HG03521 (cell line): ENCODE measurements at regions not wholly inside any gene's neighbourhood (a gene's known extent, or its start where the extent isn't known, plus 50 kb on each side); places are given as distances from the start of the nearest gene placed in this dataset.
"Not testable (repeated sequence)": the region's sequence is repeated elsewhere in the genome, so short reads cannot be mapped to it uniquely, and the experiment has no call there.

Experiments used
- ATAC-seq: cut with Tn5 transposase; IDR thresholded peaks from one replicate; pipeline ENCODE4 v1.9.1; 2021; ENCODE audit warnings: mild to moderate bottlenecking, moderate library complexity; ENCODE audit not compliant: unreplicated experiment

DNA sequence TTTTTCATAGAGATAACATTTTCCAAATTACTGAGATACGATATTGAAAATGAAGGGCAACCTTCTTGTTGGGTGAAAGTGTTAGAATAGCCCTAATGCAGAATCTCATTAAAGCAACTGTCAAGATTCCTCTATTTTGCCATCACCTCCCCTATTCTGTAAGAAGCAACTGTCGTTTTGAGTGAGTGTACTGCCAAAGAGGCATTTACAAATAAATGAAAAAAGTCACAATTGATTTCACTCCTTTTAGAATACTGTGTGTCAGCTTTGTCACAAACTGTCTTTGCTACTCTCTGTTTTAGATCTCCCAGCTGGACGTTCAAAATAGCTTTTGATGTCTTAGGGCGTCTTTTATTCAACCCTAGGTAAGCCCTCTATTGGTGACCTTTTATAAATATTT, 322.8 kb upstream of the NAALADL2 start:
- no peak for ATAC-seq

DNA sequence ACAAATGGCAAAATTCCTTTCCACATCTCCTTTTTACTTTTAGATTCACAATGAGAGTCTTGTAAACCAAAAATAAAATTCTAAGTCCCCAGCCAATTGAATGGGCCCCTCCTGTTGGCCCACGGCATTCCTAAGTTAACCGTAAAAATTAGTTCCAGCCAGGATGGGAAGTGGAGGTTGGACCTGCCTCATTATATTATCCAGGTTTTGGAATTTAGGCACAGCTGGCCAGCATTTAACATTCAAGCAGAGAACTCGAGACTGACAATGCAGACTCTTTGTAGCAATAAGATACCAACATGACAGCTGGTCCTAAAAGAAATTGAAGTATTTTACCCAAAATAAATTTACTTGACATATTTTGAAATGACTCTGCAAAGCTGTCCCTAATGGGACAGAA, 321.0 kb upstream of the NAALADL2 start:
- no peak for ATAC-seq

DNA sequence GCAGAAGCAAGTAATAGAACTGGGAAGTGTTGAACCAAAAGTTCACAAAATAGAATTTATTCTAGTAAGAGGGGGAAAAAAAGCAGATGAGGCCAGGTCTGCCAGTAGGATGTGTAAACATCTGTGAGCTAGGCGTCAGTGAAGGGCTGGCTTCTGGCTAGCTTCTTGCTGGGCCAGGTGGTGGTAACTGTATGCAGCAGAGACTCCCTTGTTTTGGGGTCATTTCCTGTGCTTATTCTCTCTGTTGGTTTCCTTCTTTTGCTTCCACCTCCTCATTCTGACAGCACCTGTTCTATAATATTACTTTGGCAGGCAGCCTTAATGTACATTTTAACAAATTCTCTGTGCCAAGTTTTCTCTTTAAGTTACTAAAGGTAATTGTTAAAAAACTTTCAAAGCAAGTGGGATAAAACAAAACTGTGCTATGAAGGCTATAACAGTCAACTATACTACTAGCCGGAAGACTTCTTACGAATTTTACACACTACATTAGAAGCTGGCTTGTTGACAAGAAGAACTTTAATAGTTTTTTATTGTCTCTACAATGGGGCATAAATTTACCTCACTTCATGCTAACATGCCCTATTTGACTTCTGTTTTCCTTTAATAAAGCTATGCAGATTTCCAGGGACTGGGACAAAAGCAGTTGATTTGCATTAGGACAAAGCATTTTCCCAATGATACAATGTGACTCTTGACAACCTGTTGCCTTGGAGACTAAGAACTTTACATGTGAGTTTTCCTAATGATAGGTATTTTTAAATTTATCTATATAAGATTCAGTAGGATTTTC, 318.8 kb upstream of the NAALADL2 start:
- ATAC-seq = no peak

DNA sequence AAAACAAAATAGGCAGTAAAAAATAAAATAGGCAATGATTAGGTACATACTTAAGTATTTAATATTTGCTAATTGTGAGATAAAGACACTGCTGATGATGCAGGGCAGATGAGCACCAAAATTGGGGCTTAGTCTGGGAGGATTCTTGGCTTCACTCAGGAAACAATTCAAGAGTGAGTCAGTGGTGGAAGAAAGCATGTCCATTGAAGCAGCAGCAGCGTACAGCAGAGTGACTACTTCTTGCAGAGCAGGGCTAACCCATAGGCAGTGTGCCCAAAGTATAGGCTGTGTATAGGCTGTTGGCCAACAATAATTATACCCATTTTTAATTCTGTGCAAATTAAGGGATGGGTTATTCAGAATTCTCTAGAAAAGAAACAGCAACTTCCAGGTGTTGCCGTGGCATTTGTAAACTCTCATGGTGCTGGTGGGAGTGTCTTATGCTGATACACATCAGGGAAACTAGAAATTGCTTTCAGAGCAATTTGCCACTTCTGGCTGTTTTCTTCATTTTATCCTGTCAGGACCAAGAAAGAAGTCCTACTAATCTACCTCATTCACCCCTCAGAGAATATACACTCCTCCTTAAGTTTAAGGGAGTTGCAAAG, 317.3 kb upstream of the NAALADL2 start:
- ATAC-seq = no peak

DNA sequence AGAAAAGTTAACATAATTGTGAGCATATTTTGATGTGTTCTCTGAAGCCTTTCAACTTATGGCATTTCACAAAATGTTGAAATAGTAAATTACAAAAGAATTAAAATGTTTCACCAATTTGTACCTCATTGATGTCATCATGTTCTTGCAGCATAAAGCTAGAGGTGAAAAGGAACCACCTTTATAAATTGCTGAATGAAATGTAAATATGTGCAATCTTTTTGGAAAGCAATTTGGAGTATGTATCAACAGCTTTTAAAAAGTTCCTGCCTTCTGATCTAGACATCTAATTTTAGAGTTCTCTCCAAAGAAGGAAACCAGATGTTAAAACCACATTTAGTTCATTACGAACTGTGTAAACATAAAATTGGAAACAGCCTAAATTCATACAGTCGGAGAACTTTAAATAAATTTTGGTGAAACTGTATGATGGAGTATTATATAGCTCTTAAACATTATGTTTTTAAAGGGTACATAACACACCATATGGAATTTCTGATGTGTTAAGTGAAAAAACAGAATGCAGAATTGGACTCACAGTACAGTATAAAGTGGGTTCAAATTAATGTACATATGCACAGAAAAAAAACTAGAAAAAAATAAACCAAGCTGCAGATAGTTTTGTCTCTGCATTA, 311.2 kb upstream of the NAALADL2 start:
- ATAC-seq = no peak

DNA sequence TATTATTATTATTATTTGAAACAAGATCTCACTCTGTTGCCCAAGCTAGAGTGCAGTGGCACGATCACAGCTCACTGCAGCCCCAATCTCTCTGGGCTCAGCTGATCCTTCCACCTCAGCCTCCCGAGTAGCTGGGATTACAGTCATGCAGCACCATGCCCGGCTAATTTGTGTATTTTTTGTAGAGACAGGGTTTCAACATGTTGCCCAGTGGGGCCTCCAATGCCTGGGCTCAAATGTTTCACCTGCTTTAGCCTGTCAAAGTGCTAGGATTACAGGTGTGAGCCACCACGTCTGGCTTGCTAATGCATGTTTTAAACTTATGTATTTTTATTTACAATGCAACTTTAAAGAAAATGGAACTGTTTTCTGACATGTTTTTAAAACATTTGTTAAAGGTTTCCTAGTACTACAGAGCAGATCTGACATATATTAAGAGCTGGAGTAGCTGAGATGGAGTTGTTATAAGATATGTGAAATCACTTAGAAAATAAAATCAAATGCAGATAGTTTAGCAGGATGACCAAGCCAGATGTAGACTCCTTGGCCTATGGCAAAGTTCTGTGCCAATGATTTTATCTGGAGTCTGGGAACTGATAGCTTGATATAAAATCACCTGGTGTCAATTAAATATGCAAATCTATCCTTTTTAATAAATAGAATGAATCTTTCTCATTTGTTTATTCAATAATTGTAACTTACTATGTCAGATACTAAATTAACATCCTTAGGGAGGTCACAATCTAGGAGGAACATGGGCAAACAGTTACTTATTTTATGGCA, 310.1 kb upstream of the NAALADL2 start:
- ATAC-seq = no peak

DNA sequence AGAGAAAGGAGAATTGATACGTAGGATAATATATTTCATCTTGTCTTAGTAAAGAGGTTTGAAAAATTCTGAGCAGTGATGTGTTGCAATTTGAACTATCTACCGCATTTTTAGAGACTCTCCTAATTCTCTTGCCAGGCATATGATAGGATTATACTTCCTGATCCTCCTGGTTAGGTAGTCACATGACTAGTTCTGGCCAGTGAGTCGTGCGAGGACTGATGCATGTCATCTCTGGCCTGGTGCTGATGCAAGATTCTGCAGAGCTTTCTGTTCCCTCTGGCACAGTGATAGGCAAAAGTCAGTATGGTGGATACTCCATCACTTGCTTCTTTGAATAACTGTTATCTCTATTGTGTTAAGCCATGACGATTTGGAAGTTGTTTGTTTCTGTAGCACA, 277.6 kb upstream of the NAALADL2 start:
- no peak for ATAC-seq

DNA sequence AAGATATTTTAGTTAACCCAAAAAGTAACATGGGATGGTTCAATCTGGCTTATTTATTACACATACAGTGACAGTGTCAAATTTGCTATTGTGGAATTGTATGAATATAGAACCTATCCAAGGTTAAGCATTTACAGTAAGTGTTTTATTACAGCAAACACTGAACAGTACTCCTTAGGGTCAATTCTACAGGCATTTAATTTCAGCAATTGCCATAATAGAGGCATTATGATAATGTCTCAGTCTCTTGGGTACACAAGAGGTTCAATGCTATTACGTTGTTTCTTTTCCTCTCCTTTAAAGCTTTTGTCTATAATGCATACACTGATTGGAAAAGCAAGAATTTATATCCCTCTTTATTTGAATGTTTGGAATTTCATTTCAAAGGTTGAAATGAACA, 275.7 kb upstream of the NAALADL2 start:
- ATAC-seq = no peak

DNA sequence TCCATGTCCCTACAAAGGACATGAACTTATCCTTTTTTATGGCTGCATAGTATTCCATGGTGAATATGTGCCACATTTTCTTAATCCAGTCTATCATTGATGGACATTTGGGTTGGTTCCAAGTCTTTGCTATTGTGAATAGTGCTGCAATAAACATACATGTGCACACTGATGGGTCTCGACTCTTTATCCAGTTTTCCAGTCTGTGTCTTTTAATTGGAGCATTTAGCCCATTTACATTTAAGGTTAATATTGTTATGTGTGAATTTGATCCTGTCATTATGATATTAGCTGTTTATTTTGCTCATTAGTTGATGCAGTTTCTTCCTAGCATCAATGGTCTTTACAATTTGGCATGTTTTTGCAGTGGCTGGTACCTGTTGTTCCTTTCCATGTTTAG, 272.0 kb upstream of the NAALADL2 start:
- ATAC-seq = not testable (repeated sequence)

DNA sequence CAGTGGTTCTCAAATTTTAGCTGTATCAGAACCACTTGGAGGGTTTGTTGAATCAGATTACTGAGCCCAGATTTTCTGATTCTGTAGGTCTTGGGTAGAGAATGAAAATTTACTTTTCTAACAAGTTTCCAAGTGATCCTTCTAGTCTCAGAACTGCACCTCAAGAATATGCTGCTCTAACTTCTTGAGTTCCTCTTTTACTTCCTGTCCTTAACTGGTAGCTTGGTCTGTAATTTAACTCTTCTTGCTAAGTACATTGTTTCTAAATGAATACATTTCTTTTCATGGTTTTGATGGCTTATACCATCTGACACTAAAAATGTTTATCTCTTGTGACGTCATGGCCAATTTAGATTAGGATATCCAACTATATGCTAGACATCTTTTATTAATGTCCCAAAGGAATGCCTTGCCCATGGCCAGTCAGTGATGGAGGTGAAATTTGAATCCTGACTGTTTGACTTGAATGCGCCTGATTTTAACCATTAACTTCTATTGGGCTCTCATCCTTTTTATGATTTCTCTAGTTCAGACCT, 262.6 kb upstream of the NAALADL2 start:
- ATAC-seq = no peak

DNA sequence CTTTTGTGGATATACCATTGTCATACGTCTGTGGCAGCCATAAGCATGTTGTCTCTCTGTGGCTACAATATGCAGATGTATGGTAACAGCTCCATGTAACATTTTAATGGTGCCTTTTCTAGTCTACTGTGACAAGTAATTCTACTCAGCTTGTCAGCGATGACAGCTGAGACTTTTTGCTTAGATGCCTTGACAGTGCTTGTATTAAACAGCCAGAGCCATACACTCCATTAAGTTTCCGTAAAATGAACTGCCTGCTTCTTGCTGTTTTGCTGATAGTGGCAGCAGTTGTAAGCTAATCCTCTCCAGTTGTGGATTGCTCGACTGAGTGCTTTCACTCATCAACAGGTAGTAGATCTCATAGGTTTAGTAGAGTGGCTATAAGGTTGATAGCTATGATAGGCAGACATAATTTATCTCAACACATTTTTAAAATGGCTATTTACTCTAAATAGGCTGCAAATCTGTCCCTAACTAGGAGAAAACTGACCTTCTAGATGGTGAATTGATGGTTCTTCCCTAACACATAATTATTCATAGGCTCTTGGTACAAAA, 260.2 kb upstream of the NAALADL2 start:
- no peak for ATAC-seq

DNA sequence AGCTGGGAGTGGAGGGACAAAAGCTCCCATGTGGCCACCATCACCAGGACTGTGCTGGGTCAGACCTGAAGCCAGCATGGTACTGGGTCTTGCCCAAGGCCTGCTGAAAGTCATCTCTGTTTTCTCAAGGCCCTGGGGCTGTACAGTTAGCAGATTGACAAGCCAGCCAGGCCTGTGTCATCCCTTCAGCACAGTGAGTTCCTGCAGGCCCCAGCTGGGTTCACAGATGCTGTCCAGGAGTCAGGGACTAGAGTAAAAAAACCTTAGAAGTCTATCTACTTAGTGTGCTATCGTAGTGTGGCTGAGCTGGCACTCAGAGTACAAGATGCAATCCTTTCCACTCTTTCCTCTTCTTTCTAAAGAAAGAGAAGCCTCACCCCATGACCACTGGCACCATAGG, 246.0 kb upstream of the NAALADL2 start:
- no peak for ATAC-seq

DNA sequence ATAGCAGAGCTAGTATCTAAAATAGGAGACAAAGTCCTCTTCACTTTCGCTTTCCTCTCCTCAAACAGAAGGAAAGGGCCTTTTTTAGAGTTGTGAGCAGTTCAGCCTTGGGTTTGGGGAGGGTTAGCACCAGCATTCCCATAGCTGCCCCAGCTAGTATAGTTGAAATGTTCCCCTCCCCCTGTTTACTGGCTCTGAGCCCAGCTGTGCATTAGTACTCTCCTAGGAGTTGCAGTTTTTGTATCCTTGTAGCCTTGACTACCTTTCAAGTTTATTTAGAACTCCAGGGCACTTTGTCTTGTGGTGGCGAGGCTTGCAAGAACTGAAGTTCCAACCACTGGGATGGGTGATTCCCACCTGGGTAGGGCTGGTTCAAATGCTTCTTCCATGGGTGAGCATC, 245.1 kb upstream of the NAALADL2 start:
- ATAC-seq = no peak

DNA sequence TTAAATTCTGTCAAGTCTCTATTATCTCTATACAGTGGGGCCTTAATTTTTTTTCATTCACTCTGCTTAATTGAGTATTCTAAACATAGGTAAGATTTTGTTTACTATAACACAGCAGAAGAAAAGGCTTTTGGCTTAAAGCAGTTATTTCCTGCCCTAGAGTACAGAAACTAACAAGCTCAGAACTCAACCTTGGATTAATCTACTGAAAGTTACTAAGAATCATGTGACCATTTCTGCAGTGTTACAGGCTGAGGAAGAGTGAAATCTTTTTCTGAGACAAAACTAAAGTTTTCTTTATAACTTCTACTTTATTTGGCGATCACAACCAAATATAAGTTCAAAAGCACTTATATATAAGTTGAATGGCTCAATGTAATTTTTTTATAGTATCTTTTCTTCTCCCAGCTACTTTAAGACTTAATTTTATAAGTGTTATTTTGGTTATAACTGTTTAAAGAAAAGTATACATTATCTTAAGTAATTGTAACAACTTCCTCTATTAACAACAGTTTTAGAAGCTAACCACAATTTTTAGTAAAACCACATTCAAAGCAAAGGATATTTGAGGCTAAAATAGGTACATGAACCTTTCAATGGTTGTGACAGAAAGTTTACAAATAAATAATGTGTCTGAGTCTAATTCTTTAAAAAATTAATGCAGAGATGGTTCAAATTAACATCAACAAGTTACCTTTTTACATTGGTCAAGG, 240.6 kb upstream of the NAALADL2 start:
- no peak for ATAC-seq

DNA sequence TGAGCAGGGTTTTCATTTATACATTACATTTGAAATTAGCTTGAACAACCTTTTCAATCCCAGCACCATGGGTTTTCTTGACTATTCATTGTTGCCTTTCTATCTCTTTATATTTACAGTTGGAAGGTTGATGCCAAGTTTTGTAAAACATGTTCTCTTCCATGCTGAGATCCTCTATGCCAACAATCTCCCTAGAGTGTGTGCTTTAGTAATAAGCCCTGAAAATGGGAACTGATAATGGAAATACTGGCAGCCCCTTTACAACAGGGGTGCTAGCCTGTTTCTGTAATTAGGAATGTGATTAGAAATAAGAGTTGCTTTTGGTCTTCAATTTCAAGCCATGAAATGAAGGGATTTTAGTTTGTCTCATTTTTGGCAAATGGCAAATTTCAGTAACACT, 239.9 kb upstream of the NAALADL2 start:
- no peak for ATAC-seq

DNA sequence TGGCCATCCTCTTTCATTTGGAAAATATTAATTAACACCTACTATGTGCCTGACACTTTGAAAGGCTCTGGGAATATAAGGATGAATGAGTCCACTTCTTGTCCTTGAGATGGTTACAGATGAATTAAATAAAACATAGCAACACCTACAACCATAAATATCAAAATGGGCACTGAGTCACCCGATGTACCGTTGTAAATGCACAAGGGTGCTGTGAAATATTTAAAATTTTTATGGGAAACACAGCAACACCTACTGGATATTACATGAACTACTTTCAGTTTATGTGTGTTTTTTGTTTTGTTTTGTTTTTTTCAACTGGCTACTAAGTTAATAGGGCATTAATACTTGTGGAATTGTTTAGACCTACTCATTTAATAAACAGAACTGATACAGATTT, 239.0 kb upstream of the NAALADL2 start:
- no peak for ATAC-seq

DNA sequence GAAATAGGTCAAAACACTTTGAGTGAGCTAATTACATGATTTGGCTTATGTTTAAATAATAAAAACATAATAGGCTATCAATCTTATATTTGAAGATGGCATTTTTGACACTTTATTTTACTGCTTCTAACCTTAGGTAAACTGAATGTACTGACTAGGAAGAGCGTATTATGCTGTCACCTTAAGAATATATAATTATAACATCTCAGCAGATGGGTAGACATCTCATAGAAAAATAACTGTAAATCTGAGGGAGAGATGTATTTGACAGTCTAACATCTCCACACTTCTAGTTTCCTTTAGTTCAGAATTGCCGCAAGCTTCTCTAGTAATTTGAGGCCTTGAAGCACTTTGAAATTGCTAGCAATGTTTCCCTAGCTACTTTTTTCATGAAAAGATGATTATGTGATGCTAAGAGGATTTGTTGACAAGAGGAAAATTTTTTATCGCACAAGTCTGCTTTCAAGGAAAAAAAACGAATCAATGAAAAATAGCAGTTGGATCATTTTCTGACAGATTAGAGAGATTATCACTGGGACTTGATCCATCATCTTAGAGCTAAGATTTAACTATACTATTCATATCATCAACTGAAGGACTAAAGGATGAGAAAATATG, 238.2 kb upstream of the NAALADL2 start:
- ATAC-seq = no peak

DNA sequence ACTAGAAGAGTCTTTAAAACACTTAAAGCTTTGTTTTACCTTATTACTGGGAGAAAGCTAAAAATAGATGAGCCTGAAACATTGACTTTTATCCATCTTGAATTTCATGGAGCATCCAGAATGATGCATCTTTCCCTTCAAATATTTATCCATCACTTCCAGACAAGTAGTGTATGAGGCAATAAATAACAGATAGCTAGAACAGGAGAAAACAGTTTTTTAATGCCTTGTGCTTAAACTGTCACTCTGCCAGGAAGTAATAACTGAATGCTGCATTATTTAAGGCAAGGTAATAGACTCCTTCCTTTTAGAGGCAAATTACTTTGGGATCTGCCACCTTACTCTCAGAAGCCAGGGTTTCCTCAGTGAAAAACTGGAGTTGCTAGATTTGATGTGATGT, 225.8 kb upstream of the NAALADL2 start:
- no peak for ATAC-seq

DNA sequence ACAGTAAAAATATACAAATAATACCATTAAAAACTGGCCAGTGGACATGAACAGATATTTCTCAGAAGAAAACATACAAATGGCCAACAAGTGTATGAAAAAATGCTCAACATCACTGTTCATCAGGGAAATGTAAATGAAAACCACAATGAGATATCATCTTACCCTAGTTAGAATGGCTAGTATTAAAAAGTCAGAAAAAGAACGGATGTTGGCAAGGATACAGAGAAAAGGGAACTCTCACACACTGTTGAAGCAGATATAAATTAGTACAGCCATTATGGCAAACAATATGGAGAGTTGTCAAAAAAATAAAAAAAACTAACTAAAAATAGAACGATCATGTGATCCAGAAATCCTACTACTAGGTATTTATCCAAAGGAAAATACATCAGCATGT, 222.7 kb upstream of the NAALADL2 start:
- no peak for ATAC-seq

DNA sequence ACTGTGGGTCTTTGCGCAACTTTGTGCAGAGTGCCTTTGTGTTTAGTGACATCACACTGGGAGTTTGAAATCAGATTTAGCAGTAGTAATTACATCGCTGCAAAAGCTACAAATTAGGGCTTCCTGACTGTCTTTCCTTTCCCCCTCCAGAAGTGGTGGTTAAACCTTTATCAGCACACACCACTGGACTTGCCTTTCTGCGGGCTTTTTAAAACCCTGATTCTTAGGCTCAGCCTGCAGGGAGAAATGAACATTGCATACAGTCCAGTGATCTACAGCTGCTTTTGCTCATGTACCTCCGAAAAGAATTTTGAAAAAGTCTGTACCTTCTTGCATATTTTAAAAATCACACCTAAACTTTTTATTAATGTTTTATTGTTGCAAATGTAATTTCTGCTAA, 219.7 kb upstream of the NAALADL2 start:
- ATAC-seq = no peak
